CD4-positive, alpha-beta T cell treated with Interleukin-4 for 4 hours (primary cell): ENCODE measurements at regions not wholly inside any gene's neighbourhood (a gene's known extent, or its start where the extent isn't known, plus 50 kb on each side); places are given as distances from the start of the nearest gene placed in this dataset.

Experiments
- DNase-seq: peaks from one replicate; pipeline ENCODE4 v3.0.0-alpha.2; 2020

DNA sequence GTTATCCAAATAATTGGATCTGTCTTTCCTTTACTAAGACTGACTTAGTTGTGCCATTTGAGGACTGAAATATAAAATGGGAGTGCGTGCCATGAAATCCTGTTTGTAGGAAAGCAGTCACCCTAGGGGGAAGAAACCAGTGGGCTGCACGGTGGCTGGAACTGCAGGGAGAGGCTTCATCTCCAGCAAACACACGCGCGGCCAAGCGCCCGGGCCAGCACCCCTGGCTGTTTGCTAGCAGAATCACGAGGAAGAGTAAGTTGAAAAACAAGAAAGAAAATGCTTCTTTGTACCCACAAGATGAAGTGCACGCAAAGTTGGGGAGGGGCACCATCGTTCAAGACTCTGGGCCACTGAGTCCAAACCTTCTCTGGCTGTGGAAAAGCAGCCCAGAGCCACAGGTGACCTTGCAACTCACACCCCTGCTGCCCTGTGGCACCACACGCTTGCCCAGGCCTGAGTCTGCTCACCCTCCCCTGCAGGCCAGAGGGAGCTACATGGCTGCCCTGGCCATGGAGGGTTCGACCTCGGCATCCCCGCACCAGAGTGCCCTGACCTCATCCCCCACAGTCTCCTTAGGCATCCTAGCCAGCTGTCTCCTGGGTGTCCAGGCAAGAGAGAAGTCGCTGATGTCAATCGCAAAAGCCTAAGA is 55.2 kb downstream of the IRX2 start:
- no peak for DNase-seq

DNA sequence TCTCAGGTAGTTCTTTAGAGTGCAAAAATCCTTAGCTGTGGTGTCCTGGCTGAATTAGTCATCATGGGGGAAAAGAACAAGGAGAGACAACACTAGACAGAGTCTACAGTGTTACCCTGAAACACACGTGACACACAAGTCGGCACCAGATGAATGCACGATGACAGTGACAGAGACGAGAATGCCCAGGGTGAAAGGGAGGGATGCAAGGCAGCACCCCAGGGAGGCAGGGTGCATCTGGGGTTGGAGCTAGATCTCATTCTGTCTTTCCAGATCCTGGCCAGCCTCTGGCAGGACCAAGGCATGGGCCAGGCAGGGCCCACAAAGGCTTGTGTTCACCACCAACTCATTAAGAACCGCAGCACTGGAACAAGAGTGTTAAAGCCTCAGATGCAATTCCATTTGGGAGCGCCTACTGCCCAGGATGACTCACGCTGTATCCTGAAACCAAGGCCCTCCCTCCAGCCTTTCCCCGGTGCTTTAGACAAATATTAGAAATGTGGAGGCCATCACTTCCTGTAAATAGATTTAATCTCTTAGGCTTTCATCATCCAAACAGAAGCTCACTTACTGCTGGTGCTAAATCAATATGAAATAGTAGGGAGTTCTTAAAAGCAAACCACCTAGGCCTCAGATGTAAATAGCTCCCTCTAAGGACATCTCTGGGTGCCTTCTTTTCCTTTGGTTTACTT is 56.1 kb downstream of the IRX2 start:
- DNase-seq, result no peak

DNA sequence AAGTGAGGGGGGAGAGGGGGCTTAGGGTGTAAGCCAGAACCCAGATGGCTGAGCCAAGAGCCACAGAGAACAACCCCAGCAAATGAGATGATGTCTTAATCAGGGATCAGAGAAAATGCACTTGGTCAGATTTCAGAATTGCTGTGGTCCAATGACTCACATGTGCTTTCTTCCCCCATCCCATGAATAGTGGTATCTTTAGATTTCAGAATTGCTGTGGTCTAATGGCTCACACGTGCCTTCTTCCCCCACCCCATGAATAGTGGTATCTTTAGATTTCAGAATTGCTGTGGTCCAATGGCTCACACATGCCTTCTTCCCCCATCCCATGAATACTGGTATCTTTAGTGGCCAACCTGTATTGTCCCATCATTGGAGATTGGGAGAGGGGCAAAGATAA is 59.9 kb downstream of the IRX2 start:
- no peak for DNase-seq

DNA sequence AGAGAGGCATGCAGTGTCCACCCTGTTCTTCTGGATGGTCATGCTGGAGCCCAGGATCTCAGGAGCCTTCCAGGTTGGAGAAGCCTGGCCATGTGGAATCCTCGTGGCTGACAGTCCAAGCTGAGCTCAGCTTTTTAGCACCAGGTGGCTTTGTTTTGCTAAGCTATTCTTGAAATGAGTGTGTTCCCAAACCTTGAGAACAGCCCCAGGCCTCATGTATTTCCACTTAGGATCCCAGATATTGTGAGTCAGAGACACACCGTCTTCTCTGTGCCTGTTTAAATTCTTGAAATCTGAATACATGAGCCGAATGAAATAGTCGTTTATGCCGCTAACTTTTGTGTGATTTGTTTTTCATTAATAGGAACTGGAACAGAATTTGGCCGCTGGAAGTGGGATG is 61.2 kb downstream of the IRX2 start:
- no peak for DNase-seq

DNA sequence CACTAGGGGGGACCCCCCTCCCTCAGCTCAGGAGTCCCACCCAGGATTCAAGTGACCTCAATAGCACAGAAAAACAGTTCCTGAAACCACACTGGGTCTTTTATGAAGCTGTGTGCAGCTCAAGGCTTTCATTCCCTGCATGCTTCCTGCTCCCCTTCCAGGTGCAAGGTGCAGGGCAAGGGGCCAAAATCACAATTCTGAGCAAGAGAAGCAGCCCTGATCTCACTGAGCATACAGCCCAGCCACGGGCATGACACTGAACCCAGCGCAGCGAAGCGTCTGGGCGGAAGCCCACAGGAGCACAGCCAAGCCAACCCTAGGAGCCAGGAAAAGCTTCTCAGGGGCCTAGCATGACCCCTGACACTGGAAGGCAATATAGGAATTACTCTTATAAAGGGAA is 62.9 kb downstream of the IRX2 start:
- DNase-seq, result no peak

DNA sequence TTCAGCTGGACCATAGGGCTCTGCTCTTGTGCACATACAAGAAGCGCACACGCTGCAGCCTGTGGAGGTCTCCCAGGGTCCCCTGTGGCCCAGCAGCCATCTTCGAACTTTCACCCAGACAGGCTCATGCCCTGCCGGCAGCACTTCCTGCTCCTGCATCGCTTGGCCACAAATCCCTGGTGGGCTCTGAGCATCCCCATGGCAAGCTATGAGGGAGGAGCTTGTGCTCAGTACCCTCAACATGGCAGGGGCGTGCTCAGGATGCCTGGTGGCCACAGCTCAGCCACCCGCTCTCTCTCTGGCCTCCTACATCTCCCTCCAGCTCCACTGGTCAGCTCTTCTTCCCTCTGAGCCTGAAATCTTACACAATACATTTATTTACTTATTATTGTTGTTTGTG is 63.7 kb downstream of the IRX2 start:
- no peak for DNase-seq

DNA sequence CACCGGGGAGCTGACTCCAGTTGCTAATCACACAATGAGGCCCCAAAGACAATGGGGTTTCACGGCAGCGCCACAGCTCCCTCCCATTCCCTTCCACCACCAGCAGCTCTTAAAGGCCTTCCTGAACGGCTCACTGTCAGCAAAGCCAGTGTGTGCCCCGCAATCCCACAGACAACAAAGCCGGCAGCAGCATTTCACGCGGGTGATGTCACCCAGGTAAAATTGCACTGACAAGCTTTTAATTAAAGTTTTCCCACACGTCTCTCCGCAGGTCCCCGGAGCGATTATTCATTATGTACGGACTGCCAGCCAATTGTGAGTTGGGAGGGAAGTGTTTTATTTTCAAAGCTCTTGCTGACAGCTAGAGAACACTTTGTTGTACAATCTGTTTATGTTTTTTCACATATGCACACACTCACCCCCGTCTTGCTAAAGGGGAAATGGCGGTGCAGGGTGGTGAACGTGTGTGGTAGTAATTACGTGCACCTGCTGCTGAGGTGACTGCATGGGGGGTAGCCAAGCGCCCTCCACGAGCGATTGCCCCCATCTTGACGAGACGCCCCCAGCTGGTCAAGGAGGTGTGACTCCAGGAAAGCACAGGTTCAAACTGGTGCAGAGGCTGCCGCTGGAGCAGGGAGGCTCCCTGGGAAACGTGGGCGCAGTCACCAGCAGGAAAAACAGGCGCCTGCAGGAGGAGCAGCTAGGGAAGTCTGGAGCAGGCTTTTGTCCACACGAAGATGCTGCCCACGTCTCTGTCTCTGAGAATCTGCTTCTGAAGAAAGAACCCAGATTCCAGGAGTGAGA is 65.0 kb downstream of the IRX2 start:
- DNase-seq, result no peak

DNA sequence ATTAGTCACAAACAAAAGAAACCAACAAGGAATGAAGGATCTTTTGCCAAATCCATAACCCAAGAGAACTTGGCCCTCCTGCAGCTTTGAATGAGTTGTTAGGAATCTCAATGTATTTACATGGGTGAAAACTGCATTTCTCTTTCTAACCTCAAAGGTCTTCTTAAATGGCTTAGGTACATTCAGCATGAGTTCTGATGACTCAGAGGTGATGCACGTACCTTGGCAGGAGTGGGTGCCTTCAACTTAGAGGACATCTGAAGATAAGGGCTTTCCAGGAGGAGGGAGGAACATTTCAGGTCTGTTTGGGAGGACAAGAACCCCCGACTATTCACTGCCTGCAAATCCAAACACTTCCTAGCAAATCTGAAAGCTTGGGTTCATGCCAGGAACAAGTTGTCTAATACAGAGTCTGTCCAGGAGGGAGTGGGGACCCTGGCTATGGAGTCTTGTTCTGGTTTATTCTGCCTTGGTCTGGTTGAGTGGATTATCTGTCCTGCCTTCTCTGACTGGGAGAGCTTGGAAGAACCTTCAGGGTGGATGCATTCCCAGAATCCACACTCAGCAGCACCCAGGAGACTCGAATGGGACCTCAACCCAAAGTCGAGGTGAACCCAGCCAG is 65.7 kb downstream of the IRX2 start:
- no peak for DNase-seq

DNA sequence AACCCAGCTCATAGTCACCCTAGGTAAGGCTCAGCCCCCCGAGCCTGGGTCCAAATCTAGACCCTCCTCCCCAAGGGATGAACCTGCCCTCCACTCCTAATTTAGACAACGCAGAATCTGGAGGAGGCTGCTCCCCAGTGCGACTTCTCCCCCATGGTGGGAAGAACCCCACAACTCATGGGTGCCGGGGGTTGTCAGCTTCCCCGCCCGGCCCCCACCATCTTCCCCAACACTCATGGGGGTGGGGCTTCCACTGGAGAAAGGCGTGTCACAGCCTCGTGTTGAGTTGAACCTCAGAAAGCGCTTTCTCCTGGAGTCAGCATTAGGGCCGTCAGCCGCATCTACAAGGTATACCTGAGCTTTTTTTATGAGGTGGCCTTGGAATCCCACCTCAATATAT is 66.9 kb downstream of the IRX2 start:
- DNase-seq, result no peak

DNA sequence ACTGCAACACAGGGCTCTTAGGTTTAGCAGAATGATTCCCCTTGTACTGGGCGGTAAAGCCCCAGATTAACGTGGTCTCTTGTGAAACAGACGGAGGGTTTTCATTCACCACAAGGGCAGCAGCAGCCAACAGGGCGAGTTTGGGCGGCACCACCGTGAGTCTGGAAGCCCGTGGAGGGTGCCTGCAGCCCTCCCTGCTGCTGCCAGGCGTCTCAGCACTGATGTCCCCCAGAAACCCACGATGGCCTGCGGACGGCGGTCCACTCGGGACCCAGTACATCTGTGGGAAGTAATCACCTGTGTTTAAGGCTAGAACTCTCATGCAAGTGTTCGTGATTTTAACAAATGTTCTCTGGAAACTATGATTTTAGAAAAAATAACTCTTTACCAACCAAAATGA is 67.8 kb downstream of the IRX2 start:
- DNase-seq, result no peak

DNA sequence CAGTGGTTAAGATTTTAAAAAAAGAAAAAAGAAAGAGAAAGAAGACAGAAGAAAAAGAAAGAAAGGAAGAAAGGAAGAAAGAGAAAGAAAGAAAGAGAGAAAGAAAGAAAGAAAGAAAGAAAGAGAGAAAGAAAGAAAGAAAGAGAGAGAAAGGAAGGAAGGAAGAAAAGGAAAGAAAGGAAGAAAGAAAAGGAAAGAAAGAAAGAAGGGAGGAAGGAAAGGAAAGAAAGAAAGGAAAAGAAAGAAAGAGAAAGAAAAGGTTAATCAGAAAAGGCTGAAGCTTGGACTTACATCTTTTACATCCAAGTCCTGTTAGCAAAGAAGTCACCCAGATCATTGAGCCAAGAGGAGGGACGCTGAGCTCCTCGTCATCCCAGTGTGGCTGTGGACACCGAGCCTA is 70.0 kb downstream of the IRX2 start:
- DNase-seq, result no peak

DNA sequence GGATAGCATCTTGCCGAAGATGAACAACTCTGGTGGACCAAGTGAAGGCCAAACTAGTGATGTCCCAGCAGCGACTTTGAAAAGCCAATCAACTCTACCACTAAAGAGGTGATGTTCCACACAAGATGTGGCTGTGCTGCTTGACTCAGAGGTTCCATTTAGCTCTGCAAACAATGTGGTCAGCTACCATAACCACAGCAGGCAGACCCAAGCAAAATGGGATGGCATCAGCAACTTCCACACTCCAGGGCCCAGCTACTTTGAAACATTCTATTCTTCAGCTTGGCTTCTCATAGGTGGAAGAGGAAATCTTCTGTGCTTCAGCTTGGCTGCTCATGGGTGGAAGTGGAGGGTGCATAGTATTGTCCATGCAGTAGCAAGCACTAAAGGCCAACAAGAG is 70.5 kb downstream of the IRX2 start:
- DNase-seq, result no peak

DNA sequence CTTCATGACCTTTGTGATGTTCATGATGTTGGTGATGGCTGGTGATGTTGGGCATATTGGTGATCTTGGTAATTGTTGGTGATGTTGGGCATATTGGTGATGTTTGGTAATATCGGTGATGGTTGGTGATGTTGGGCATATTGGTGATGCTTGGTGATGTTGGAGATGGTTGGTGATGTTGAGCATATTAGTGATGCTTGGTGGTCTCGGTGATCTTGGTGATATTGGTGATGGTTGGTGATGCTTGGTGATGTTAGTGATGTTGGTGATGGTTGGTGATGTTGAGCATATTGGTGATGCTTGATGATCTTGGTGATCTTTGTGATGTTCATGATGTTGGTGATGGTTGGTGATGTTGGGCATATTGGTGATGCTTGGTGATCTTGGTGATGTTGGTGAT is 73.8 kb downstream of the IRX2 start:
- no peak for DNase-seq

DNA sequence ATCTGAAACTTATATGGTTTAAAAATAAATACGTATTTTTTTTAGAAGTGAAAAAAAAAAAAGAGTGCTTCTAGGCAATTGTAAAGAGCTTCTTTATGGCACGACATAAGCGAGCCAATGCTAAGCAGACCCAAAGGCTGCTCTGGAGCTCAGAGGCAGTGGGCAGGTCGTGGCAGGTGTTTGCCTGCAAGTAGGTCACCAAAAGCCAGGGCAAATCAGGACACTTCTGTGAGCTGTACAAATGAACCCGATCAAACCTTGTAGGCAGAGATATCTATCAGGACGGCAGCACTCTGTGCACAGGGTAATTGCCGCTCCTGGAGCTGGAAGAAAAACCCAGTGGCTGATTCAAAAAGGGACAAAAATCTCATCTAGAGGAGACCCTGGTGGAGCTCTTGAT is 75.9 kb downstream of the IRX2 start:
- no peak for DNase-seq

DNA sequence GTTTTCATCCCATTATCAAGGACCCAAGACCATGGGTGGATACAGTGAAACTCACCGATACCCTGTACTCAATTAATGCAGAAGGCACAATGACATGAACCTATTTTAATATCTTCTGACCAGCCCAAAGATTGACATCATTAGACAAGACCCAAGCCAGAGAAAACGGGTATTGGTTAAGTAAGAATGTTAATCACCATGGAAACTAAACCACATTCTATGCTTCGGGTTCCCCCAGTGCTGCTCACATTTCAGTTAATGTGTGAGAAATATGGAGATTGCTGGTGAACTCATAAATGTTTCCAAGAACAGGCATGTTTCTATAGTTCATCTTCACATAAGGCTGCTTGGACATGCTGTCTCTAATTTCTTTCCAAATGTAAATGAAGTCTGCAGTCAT is 77.0 kb downstream of the IRX2 start:
- no peak for DNase-seq

DNA sequence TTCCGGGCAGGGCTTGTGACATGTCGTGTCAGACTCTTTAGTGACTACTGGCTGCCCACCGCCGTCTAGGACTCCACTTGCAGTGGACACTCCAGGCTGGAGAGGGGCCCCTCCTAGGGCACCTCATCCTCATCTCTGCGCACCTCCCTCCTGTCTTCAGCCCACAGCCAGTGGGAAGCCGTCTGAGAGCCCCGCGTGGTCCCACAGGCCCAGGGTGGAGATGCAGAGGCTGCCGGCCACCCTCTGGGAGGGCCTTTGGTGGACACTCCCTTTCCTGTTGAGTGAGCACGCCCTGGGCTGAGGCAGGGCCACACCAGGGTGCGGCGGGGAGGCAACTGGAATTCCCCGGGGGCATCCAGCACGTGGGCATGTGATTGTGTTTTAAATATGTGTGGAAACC is 80.5 kb downstream of the IRX2 start:
- DNase-seq, result no peak

DNA sequence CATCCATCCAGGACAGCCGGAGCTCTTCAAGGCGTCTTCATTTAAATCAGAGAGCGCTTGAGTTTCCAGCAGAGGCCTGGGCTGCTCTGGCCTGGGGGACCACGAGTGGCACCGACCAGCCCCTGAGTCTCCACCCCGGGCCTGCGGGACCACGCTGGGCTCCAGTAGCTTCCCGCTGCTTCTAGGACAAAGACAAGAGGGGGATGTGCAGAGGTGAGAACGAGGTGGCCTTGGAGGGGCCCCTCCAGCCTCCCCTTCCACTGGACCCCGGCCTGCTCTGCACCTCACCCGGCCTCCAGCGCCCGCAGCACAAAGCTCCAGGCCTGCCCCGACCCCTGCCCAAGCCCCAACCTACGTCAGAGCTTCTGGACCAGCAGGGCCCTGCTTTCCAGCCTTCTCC is 81.6 kb downstream of the IRX2 start:
- no peak for DNase-seq

DNA sequence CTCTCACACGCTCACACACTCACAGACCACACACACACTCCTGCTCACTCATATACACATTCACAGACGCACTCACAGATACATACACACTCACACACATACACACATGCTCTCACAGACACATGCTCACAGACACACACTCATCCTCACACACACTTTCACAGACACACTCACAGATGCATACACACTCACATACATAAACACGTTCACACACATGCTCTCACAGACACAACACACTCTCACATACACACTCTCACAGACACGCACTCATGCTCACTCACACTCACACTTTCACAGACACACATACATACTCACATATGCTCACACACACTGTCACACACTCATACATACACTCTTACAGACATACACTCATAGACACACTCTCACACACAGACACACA is 82.2 kb downstream of the IRX2 start:
- DNase-seq, result no peak

DNA sequence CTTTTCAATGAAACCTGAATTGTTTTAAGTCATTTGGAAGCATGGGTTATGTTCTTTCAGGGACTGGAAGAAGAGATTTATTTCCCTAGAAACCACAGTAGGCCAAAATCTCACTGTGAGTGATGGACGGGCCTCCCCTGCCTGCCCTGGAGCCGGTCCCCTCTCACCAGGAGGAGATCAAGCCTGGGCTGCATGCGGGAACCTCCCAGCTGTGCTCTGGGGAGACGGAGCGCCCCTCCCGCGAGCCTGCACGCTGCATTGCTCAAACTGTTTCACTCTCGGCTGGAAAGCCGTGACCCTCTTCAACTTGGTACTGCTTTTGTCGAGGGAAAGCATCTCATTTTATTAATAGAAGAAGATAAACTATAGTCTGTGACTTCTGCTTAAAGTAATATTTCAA is 85.4 kb downstream of the IRX2 start:
- DNase-seq, result no peak

DNA sequence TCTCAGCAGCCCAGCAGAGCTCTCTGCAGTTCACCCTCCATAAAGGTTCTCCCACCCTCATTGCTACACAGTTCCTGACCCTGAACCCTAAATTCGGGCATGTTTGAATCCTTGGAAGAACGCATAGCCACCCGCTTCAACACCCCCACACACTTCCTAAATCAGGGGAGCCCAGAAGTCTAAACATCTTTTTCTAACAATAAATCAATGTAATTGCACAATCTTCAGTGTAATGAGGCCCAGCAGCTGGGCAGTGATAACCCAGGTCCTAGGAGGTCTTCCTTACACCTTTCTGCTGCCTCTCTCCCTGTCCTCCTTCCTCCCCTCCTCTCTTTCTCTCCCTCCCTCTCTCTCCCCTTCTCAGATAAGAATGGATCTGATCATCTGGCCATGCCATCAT is 88.0 kb downstream of the IRX2 start:
- no peak for DNase-seq

DNA sequence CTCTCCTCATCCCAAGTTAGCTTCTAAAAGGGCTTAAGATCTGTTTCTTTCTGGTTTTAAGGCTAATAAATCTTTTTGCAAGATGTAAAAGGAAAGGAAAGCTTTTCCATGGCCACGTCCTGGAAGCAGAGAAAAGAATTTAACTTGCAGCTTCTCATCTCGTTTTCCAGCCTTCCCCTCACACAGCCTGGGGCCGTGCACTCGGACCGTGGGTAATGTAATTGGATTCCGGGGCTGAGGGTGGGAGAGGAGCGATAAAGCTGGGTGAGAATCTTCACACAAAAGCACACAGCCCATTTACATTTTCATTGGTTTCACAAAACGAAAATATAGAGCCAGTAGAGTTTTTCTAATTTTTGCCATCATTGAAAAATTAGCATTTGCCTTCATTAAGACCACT is 91.2 kb downstream of the IRX2 start:
- DNase-seq, result no peak

DNA sequence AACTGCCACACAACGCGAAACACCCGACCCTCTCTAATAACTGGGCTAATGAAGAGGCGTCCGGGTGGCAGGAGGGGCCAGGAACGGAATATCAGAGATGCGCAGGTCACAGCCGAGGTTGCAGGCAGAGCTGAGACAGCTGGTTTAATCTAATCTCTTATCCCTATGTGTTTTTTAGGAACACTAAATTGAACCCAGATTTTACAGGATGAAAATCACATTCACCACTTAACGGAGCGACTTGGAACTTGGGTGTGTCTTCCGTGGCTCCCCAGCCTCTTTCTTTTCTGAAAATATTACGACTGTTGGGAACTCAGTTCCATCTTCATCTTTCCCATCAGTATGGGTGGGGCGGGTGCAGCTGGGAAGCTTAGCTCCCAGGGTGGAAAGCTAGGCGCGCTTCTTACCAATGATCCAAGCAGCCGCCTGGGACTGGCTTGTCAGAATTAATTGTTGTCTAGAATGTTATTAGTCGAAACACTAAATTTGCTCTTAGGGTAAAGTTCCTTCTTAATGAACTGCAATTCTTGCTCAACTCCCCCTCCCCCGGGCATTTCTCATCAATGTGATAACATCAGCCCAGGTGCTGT is 92.5 kb downstream of the IRX2 start:
- DNase-seq, result no peak

DNA sequence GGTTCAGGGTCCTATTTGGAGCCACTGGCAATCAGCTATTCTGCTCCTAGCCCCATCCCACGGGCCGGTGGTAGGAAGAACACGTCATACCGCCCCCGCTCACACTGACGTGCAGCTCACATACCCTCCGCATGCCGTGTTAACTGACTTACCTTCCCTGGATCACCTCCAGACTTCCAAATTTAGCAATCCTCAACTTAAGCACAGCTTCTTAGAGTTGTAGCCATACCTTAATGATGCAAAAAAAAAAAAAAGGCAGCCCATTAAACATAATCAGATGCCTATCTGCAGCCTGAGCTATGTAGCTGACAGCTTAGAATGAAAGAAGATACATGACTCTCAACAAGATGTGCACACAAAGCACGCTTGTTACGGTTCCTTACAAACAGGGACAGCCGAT is 93.0 kb downstream of the IRX2 start:
- DNase-seq, result no peak

DNA sequence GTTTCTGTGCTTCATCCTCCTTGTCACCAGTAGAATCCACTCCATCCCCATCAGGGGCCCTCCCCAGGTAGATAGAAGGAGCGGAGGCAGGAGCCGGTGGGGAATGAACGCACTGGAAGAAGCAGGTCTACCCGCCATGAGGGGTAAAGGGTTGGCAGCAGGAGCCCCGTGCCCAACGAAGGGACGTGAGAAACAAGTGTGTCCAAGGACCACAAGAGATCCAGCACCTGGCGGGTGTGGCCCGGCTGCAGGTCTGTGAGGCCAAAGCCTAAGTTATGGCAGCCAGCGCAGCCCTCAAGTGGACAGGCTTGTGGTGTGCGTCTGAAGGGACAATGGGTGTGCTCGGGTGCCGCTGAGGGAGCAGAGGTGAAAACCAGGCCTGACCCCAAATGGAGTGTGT is 94.3 kb downstream of the IRX2 start:
- no peak for DNase-seq
